NCI-H446 (cell line): ENCODE measurements at regions not wholly inside any gene's neighbourhood (a gene's known extent, or its start where the extent isn't known, plus 50 kb on each side); places are given as distances from the start of the nearest gene placed in this dataset.
"Not testable (repeated sequence)": the region's sequence is repeated elsewhere in the genome, so short reads cannot be mapped to it uniquely, and the experiment has no call there.

Experiments used
- DNase-seq, 2 experiments: peaks; one replicate each; lab custom pipeline; 2025; lab: John Stamatoyannopoulos, UW

- DNase-seq: no peak
Measured at GRCh38 chr10:23754941-23755340, 316.1 kb downstream of the OTUD1 start.

GRCh38 chr10:23755556-23755955 is 316.7 kb downstream of the OTUD1 start:
- DNase-seq: no peak

GRCh38 chr10:23768281-23768680 is 329.4 kb downstream of the OTUD1 start:
- no peak for DNase-seq

GRCh38 chr10:23777153-23777552 is 338.3 kb downstream of the OTUD1 start:
- no peak for DNase-seq

GRCh38 chr10:23779301-23779700 is 340.4 kb downstream of the OTUD1 start:
- DNase-seq: no peak

- no peak for DNase-seq
Measured at GRCh38 chr10:23780331-23780730, 341.5 kb downstream of the OTUD1 start.

GRCh38 chr10:23786594-23786993 is 347.7 kb downstream of the OTUD1 start:
- no peak for DNase-seq

- DNase-seq: no peak
Measured at GRCh38 chr10:23793577-23793976, 354.7 kb downstream of the OTUD1 start.

- DNase-seq: not testable (repeated sequence)
Measured at GRCh38 chr10:23797452-23797851, 358.6 kb downstream of the OTUD1 start.

- no peak for DNase-seq
Measured at GRCh38 chr10:23804125-23804524, 365.2 kb downstream of the OTUD1 start.

- DNase-seq: no peak
Measured at GRCh38 chr10:23813687-23814086, 374.8 kb downstream of the OTUD1 start.

GRCh38 chr10:23818484-23818883 is 379.6 kb downstream of the OTUD1 start:
- no peak for DNase-seq

- DNase-seq: no peak
Measured at GRCh38 chr10:23820792-23821191, 381.9 kb downstream of the OTUD1 start.

GRCh38 chr10:23824822-23825221 is 384.1 kb upstream of the KIAA1217 start:
- DNase-seq: no peak

- DNase-seq: no peak
Measured at GRCh38 chr10:23826421-23826820, 382.5 kb upstream of the KIAA1217 start.

- no peak for DNase-seq
Measured at GRCh38 chr10:23829556-23829955, 379.4 kb upstream of the KIAA1217 start.

- DNase-seq: no peak
Measured at GRCh38 chr10:23834091-23834490, 374.8 kb upstream of the KIAA1217 start.

GRCh38 chr10:23850631-23851030 is 358.3 kb upstream of the KIAA1217 start:
- no peak for DNase-seq

- DNase-seq: no peak
Measured at GRCh38 chr10:23859598-23859997, 349.3 kb upstream of the KIAA1217 start.

- DNase-seq: no peak
Measured at GRCh38 chr10:23864631-23865147, 344.2 kb upstream of the KIAA1217 start.

- DNase-seq: not testable (repeated sequence)
Measured at GRCh38 chr10:23866985-23867384, 342.0 kb upstream of the KIAA1217 start.

- DNase-seq: no peak
Measured at GRCh38 chr10:23868121-23868520, 340.8 kb upstream of the KIAA1217 start.

GRCh38 chr10:23869548-23869947 is 339.4 kb upstream of the KIAA1217 start:
- DNase-seq: no peak

- DNase-seq: no peak
Measured at GRCh38 chr10:23869996-23870395, 338.9 kb upstream of the KIAA1217 start.
